ENCODE measurements at regions not wholly inside any gene's neighbourhood (a gene's known extent, or its start where the extent isn't known, plus 50 kb on each side); places are given as distances from the start of the nearest gene placed in this dataset.

DNA sequence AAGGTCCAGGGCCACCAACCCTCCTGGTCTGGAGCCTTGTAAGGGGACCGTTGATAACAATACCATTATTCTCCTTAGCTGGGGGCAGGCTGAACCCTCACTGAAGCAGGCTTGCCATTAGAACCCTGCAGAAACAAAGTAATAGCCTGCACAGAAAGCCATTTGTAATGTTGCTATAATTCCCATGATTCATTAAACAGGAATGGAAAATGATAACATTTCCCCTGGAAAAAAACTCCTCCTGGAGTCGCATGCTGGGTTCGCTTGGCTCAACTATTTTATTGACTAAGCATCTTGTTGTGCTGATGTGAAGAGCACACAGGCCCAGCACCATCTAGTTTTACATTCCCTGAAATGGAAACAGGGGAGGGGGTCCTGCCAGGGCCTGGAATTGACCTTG, 155.6 kb upstream of the CSF3R start (continued):
- TF ChIP-seq RNF2 (IDR thresholded peaks at IDR 0.05; ENCODE audit: borderline replicate concordance, low read depth, low read length, missing control alignments, poor library complexity, severe bottlenecking) (no peak), SP2 (IDR thresholded peaks at IDR 0.05; ENCODE audit: low read length) (no peak)

Measured in H1 (cell line).